IMR-90 (cell line): ENCODE measurements at regions not wholly inside any gene's neighbourhood (a gene's known extent, or its start where the extent isn't known, plus 50 kb on each side); places are given as distances from the start of the nearest gene placed in this dataset.

Experiments used
- ATAC-seq: fragments of 200-7000 bp; cut with Tn5 transposase; 2 replicates; pipeline ENCODE4 v1.9.1; 2020; ENCODE audit warnings: low read depth, mild to moderate bottlenecking, moderate library complexity
- BruUV-seq: library from RNA; stranded (reverse); fragments of 400-500 nt; replicated peaks from 2 replicates; lab custom pipeline; 2021; lab: Mats Ljungman, UMichigan
- CTCF ChIA-PET: fragments of 300-600 bp; formaldehyde crosslinking; extraction: SDS; loops from one replicate; lab custom pipeline; 2021; ENCODE audit warnings: antibody characterized with exemption; lab: Yijun Ruan, JAX
- POLR2A ChIA-PET: fragments of 300-600 bp; sonication (Branson Sonifier 250); formaldehyde crosslinking; loops from one replicate; lab custom pipeline; 2022; ENCODE audit warnings: antibody characterized with exemption; ENCODE audit not compliant: unreplicated experiment; lab: Charles Lee
- DNase-seq: peaks from one replicate; pipeline ENCODE4 v3.0.0; 2013
- H2AFZ ChIP-seq: replicated peaks from 2 replicates; pipeline ENCODE3; 2013; ENCODE audit warnings: low read length, mild to moderate bottlenecking; ENCODE audit not compliant: poor library complexity
- H2AK5ac ChIP-seq: 2 replicates; pipeline ENCODE4 v1.6.1; 2013; ENCODE audit warnings: low read depth, low read length, inconsistent platforms
- H2AK9ac ChIP-seq: replicated peaks from 2 replicates; pipeline ENCODE3; 2013; ENCODE audit warnings: mild to moderate bottlenecking, low read depth, low read length, moderate library complexity; ENCODE audit not compliant: poor library complexity
- H2BK120ac ChIP-seq: 2 replicates; pipeline ENCODE4 v1.6.1; 2013; ENCODE audit warnings: low read depth, low read length, inconsistent platforms
- H2BK15ac ChIP-seq: 3 replicates; pipeline ENCODE4 v1.6.1; 2013; ENCODE audit warnings: low read depth, low read length, inconsistent platforms
- H2BK20ac ChIP-seq: 2 replicates; pipeline ENCODE4 v1.6.1; 2013; ENCODE audit warnings: low read depth, mild to moderate bottlenecking, inconsistent platforms, low read length, moderate library complexity
- H2BK5ac ChIP-seq: 2 replicates; pipeline ENCODE4 v1.6.1; 2013; ENCODE audit warnings: mild to moderate bottlenecking, low read depth, low read length, inconsistent platforms; ENCODE audit not compliant: poor library complexity, severe bottlenecking
- H3K14ac ChIP-seq: replicated peaks from 2 replicates; pipeline ENCODE4 v1.6.1; 2013; ENCODE audit warnings: low read depth, low read length, inconsistent platforms
- H3K18ac ChIP-seq: 2 replicates; pipeline ENCODE4 v1.6.1; 2013; ENCODE audit warnings: low read depth, low read length, control low read depth
- H3K23ac ChIP-seq: 2 replicates; pipeline ENCODE4 v1.6.1; 2013; ENCODE audit warnings: low read depth, low read length, inconsistent platforms
- H3K27ac ChIP-seq: 2 replicates; pipeline ENCODE4 v1.5.1; 2013; ENCODE audit warnings: mild to moderate bottlenecking, control low read depth, low read length; ENCODE audit not compliant: insufficient read depth
- H3K27me3 ChIP-seq: 2 replicates; pipeline ENCODE4 v1.6.1; 2013; ENCODE audit warnings: low read length; ENCODE audit not compliant: control insufficient read depth, insufficient read depth
- H3K36me3 ChIP-seq: 2 replicates; pipeline ENCODE4 v1.6.1; 2013; ENCODE audit warnings: low read length, mixed read lengths; ENCODE audit not compliant: control insufficient read depth, insufficient read depth
- H3K4ac ChIP-seq: 2 replicates; pipeline ENCODE4 v1.6.1; 2013; ENCODE audit warnings: low read depth, low read length, inconsistent platforms
- H3K4me1 ChIP-seq: 2 replicates; pipeline ENCODE4 v1.6.1; 2013; ENCODE audit warnings: low read length, mixed read lengths; ENCODE audit not compliant: control insufficient read depth, insufficient read depth
- H3K4me2 ChIP-seq: 2 replicates; pipeline ENCODE4 v1.6.1; 2013; ENCODE audit warnings: low read depth, mild to moderate bottlenecking, control low read depth, low read length, moderate library complexity
- H3K4me3 ChIP-seq: 2 replicates; pipeline ENCODE4 v1.5.1; 2013; ENCODE audit warnings: low read depth, mild to moderate bottlenecking, control low read depth, low read length, moderate library complexity; ENCODE audit not compliant: insufficient read depth
- H3K56ac ChIP-seq: 2 replicates; pipeline ENCODE4 v1.6.1; 2013; ENCODE audit warnings: low read length, inconsistent platforms; ENCODE audit not compliant: insufficient read depth; ENCODE audit errors: extremely low read depth
- H3K79me1 ChIP-seq, 2 experiments: 2 replicates each; pipeline ENCODE4 v1.6.1; 2013; ENCODE audit warnings: low read length in 2 of 2, inconsistent platforms in 1 of 2, low read depth in 1 of 2
- H3K9ac ChIP-seq: 2 replicates; pipeline ENCODE4 v1.6.1; 2013; ENCODE audit warnings: low read depth, low read length, control low read depth
- H3K9me1 ChIP-seq: 2 replicates; pipeline ENCODE4 v1.6.1; 2013; ENCODE audit warnings: low read length, inconsistent platforms; ENCODE audit not compliant: insufficient read depth
- H3K9me3 ChIP-seq: 2 replicates; pipeline ENCODE4 v1.6.1; 2013; ENCODE audit warnings: low read length; ENCODE audit not compliant: control insufficient read depth, insufficient read depth
- H4K20me1 ChIP-seq: 2 replicates; pipeline ENCODE4 v1.6.1; 2013; ENCODE audit warnings: low read length, inconsistent platforms; ENCODE audit not compliant: insufficient read depth
- H4K5ac ChIP-seq: 2 replicates; pipeline ENCODE4 v1.6.1; 2013; ENCODE audit warnings: mild to moderate bottlenecking, low read depth, low read length, control low read depth
- H4K8ac ChIP-seq, 2 experiments: 2 replicates each; pipeline ENCODE4 v1.6.1; 2013; ENCODE audit warnings: low read depth in 2 of 2, low read length in 2 of 2, control low read depth in 1 of 2, inconsistent platforms in 1 of 2
- H4K91ac ChIP-seq: 2 replicates; pipeline ENCODE4 v1.6.1; 2013; ENCODE audit warnings: low read depth, low read length, inconsistent platforms; ENCODE audit not compliant: insufficient read depth
- BHLHE40 ChIP-seq: fragments of 150-350 bp; IDR thresholded peaks from 2 replicates; pipeline ENCODE4 v1.6.1; 2016; ENCODE audit warnings: mild to moderate bottlenecking, low read depth, low read length
- CHD1 ChIP-seq: IDR thresholded peaks from 2 replicates; pipeline ENCODE4 v1.6.1; 2012; ENCODE audit warnings: low read depth, low read length, improper control_type of control experiment
- POLR2A ChIP-seq: IDR thresholded peaks from 2 replicates; pipeline ENCODE4 v1.6.1; 2012; ENCODE audit warnings: mild to moderate bottlenecking, low read depth, low read length
- dilution Hi-C: fragments of 300-500 bp; cut with HindIII; formaldehyde crosslinking; loops from one replicate; pipeline ENCODE4 v1.14.3; 2018; ENCODE audit warnings: low sequenced_read_pairs; ENCODE audit not compliant: unreplicated experiment
- in situ Hi-C: fragments of 300-500 bp; cut with MboI; formaldehyde crosslinking; loops from 3 replicates; pipeline ENCODE4 v1.14.3; 2019; ENCODE audit warnings: low sequenced_read_pairs, inconsistent platforms, mixed read lengths
- intact Hi-C: fragments of 100-400 bp; cut with micrococcal nuclease; formaldehyde crosslinking; loops from 2 replicates; pipeline ENCODE4 v1.10.0; 2022

- H3K4me2 ChIP-seq = no peak overlapping the region
- in situ Hi-C loops (no loop called here), dilution Hi-C loops (no loop called here), intact Hi-C loops (no loop called here)
- no peaks in the 10 kb centered on the region for H3K27me3 ChIP-seq
- DNase-seq (no peak), ATAC-seq (no peak)
- no peak overlapping the region for H2AK9ac ChIP-seq
- no peak overlapping the region for H3K56ac ChIP-seq
- no peak overlapping the region for H3K23ac ChIP-seq
- H3K4ac ChIP-seq = no peak overlapping the region
- no peak overlapping the region for H3K9ac ChIP-seq
- no peak overlapping the region for H3K18ac ChIP-seq
- H2AFZ ChIP-seq = no peak overlapping the region
- H2BK120ac ChIP-seq = no peak overlapping the region
- no peak overlapping the region for H2AK5ac ChIP-seq
- no peaks in the 10 kb centered on the region for H3K36me3 ChIP-seq
- no peaks in the 10 kb centered on the region for H4K20me1 ChIP-seq
- H4K5ac ChIP-seq = no peak overlapping the region
- no peak overlapping the region for H2BK20ac ChIP-seq
- H3K14ac ChIP-seq = no peak overlapping the region
- no peak overlapping the region for H3K4me3 ChIP-seq
- peaks cover 5% of the 10 kb centered on the region; the same call in 1 of the 2 replicates for H3K9me3 ChIP-seq
- no peaks in the 10 kb centered on the region for H3K4me1 ChIP-seq
- no peak overlapping the region for H4K91ac ChIP-seq
- no peak for TF ChIP-seq BHLHE40
- TF ChIP-seq CHD1 = no peak
- no peak for TF ChIP-seq POLR2A
- no peak overlapping the region for H2BK15ac ChIP-seq
- no peaks in the 10 kb centered on the region for H3K9me1 ChIP-seq
- H2BK5ac ChIP-seq = no peak overlapping the region
- POLR2A ChIA-PET = no interaction called here
- BruUV-seq = no TSS peak
- H3K27ac ChIP-seq = no peak overlapping the region
- CTCF ChIA-PET = no interaction called here
- H3K79me1 ChIP-seq = no peaks in the 10 kb centered on the region
- no peak overlapping the region for H4K8ac ChIP-seq
Measured at GRCh38 chr5:75922480-75922879, 160.7 kb upstream of the SV2C start.
